T-helper 9 cell (primary cell): ENCODE measurements at regions not wholly inside any gene's neighbourhood (a gene's known extent, or its start where the extent isn't known, plus 50 kb on each side); places are given as distances from the start of the nearest gene placed in this dataset.

Experiments used
- DNase-seq: peaks from one replicate; pipeline ENCODE4 v3.0.0-alpha.2; 2020

DNA sequence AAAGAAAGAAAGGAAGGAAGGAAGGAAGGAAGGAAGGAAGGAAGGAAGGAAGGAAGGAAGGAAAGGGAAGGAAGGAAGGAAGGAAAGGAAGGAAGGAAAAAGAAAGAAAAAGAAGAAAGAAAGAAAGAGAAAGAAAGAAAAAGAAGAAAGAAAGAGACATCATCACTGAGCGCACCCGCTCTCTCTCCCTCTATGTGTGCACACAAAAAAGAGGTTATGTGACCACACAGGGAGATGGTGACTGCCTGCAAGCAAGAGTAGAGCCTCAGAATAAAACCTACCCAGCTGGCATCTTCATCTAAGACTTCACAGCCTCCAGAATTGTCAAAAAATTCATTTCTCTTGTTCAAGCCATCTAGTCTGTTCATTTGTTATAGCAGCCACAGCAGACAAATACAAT, 1307.4 kb upstream of the ACVR2A start:
- DNase-seq: no peak

DNA sequence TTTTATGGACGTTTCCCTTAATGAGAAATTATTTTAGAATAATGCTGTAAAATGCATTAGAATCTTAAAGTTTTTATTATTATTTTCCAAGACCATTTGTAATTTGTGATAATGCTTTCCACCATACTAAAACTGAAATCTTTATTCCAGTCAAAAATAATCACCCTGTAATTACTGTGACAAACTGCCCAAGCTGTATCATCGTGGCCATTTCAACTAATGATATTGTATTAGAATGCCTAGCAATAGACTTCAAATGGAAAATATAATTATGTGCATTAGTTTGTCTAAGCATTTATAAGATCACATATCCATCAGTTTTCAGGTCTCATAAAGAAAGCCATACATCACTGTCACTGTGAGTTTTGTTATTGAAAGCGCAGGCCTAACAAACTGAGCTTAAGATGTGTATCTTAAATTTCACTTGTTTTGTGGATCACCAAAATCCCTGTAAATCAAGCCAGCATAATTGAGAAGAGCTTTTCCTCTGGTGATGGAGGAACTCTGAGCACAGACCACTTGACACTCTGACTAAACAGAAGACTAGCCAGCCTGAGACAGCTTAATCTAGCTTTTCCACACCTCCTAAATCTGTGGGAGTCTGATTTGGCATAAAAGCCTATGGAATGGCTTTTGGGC, 1312.2 kb upstream of the ACVR2A start:
- DNase-seq: no peak

GRCh38 chr2:146532009-146532408, 1312.8 kb upstream of the ACVR2A start:
- DNase-seq: no peak

DNA sequence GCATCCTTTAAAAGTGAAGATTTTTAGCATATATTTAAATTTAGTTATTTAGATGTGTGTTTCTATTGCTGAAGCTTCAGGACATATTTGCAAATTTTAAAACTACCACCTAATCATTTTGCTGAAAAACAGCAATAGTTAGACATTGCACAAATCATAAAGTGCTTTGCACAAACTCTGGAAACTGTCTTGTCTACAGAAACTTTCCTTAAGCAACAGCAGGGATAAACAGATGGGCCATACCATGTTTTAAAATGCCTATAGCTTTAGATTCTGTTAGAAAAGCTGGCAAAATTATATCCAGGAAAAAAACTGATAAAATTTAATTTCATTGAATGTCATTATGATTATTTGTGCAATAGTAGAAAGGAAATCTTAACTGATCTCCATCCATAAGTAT, 1313.9 kb upstream of the ACVR2A start:
- DNase-seq: no peak

GRCh38 chr2:146527166-146527565, 1317.7 kb upstream of the ACVR2A start:
- no peak for DNase-seq

- DNase-seq: no peak
Measured at GRCh38 chr2:146523196-146523595, 1321.6 kb upstream of the ACVR2A start.

- no peak for DNase-seq
Measured at GRCh38 chr2:146506851-146507250, 1338.0 kb upstream of the ACVR2A start.

GRCh38 chr2:146503366-146503765, 1341.5 kb upstream of the ACVR2A start:
- no peak for DNase-seq

DNA sequence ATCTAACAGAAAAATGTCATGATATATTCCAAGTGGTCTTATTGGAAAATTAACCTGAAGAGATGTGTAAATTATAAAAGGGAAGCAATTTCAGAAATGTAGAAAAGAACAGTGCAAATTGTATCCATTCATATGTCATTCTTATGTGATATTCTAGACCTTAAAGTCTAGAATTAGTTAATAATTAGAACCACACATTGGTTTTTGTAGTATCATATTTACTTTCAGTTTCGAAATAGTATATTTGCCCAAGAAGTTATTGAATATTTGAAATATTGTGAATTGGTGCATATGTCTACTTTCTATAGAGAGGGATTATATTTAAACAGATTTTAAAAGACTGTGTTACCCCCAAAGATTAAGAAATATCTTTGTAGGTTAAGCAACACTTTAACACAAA, 1348.6 kb upstream of the ACVR2A start:
- DNase-seq: no peak

GRCh38 chr2:146489386-146489785, 1355.4 kb upstream of the ACVR2A start:
- DNase-seq: no peak

- DNase-seq: no peak
Measured at GRCh38 chr2:146481629-146482028, 1363.2 kb upstream of the ACVR2A start.

- no peak for DNase-seq
Measured at GRCh38 chr2:146477383-146477782, 1367.4 kb upstream of the ACVR2A start.

- no peak for DNase-seq
Measured at GRCh38 chr2:146468578-146468977, 1376.3 kb upstream of the ACVR2A start.

GRCh38 chr2:146467425-146467824, 1377.4 kb upstream of the ACVR2A start:
- DNase-seq: no peak

GRCh38 chr2:146465460-146465859, 1379.4 kb upstream of the ACVR2A start:
- DNase-seq: no peak

DNA sequence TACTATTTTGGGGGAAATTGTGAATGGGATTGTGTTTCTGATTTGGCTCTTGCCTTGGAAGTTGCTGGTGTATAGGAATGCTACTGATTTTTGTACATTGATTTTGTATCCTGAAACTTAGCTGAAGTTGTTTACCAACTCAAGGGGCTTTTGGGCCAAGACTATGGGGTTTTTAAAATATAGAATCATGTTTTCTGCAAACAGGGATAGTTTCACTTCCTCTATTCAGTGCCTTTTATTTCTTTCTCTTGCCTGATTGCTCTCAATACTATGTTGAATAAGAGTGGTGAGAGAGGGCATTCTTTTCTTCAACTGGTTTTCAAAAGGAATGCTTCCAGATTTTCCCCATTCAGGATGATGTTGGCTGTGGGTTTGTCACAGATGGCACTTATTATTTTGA, 1383.8 kb upstream of the ACVR2A start:
- no peak for DNase-seq

GRCh38 chr2:146458585-146458984, 1386.2 kb upstream of the ACVR2A start:
- DNase-seq: no peak

- no peak for DNase-seq
Measured at GRCh38 chr2:146457221-146457620, 1387.6 kb upstream of the ACVR2A start.

- no peak for DNase-seq
Measured at GRCh38 chr2:146455325-146455724, 1389.5 kb upstream of the ACVR2A start.

GRCh38 chr2:146451972-146452371, 1392.9 kb upstream of the ACVR2A start:
- no peak for DNase-seq

GRCh38 chr2:146450131-146450530, 1394.7 kb upstream of the ACVR2A start:
- DNase-seq: no peak

GRCh38 chr2:146444987-146445386, 1399.8 kb upstream of the ACVR2A start:
- DNase-seq: no peak

DNA sequence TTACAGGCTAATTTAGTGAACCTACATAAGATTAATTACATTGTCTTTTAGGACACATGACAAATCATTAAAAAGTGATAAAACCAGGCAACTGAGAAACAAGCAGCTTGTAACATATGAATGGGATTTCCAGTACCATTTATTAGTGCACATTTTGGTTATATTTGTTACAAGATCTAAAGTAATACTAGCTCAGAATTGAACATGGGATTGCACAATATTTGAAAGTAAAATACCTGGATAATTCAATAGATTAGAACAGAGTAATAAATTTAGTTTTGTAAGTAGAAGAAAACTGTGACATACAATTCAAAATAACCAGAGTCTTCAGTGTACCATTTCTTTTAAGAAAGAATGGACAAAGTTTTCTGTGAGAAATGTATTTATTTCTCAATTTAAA, 1400.7 kb upstream of the ACVR2A start:
- no peak for DNase-seq

DNA sequence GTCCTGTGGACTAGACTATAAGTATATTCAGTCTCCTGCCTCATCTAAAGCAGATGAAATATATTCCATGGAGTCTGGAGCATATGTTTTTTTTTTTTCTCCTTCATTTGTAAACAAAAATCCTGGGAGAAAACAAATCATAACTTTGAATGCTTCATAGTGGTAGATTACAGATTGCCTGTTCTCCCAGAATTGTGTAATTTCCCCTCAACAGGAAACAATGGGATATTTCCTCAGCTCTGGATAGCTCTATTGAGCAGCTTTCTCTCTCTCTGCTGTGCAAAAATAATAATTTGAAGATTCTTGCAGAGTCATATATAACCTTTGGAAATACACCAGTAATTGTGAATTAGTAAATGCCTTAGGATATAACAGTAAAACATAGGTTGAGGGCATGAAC, 1406.6 kb upstream of the ACVR2A start:
- no peak for DNase-seq

DNA sequence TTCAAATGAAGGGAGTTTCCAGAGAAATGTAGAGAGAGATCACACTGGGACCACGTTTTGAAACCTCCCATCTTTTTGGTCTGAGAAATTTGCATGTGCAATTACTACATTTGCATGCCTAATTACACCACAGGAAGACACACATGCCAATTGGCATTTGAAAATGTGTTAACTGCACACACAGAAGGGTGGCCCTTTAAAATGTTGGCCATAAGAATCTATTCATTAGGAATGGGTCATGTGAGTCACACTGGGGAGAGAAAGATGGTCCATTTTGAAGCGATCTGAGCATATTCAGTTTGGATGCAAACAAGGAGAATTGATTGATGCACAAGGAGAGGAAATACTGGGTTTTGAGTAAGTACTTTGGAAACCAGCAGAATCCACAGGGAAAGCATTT, 1407.1 kb upstream of the ACVR2A start:
- DNase-seq: no peak
